CD14-positive monocyte (primary cell): ENCODE measurements at regions not wholly inside any gene's neighbourhood (a gene's known extent, or its start where the extent isn't known, plus 50 kb on each side); places are given as distances from the start of the nearest gene placed in this dataset.

ENCODE experiments used
- DNase-seq, 3 donors: peaks; one replicate each; pipeline ENCODE4 v3.0.0-alpha.2; 2011 to 2022
- H2AFZ ChIP-seq: 2 replicates; pipeline ENCODE4 v1.6.0; 2012; ENCODE audit warnings: mild to moderate bottlenecking, low read depth, low read length, inconsistent platforms; ENCODE audit not compliant: insufficient read depth, poor library complexity, severe bottlenecking
- H3K27ac ChIP-seq, 2 donors: 1 replicate in 1 of 2; 2 replicates in 1 of 2; pipeline ENCODE4 v1.5.1; 2012 to 2013; ENCODE audit warnings: low read length in 2 of 2, control low read depth in 1 of 2, inconsistent platforms in 1 of 2, low read depth in 1 of 2, mild to moderate bottlenecking in 1 of 2
- H3K27me3 ChIP-seq, 2 donors: one replicate each; pipeline versions ENCODE4 v1.6.0 to v1.6.1; 2011 to 2013; ENCODE audit warnings: low read length in 2 of 2; ENCODE audit not compliant: control insufficient read depth in 2 of 2, insufficient read depth in 2 of 2
- H3K36me3 ChIP-seq, 2 donors: replicated peaks in 1 of 2; 1 replicate in 1 of 2; 2 replicates in 1 of 2; pipeline versions ENCODE4 v1.5.1 to v1.6.1; 2012 to 2013; ENCODE audit warnings: low read length in 2 of 2, control low read depth in 1 of 2, inconsistent platforms in 1 of 2, mild to moderate bottlenecking in 1 of 2; ENCODE audit not compliant: insufficient read depth in 2 of 2, control insufficient read depth in 1 of 2
- H3K4me1 ChIP-seq, 2 donors: 1 replicate in 1 of 2; 2 replicates in 1 of 2; pipeline versions ENCODE4 v1.5.1 to v1.6.1; 2012 to 2013; ENCODE audit warnings: low read length in 2 of 2, control low read depth in 1 of 2, inconsistent platforms in 1 of 2, mild to moderate bottlenecking in 1 of 2, moderate library complexity in 1 of 2; ENCODE audit not compliant: insufficient read depth in 2 of 2, control insufficient read depth in 1 of 2
- H3K4me2 ChIP-seq: replicated peaks from 2 replicates; pipeline ENCODE3; 2012; ENCODE audit warnings: low read length, moderate library complexity, mild to moderate bottlenecking; ENCODE audit not compliant: poor library complexity, severe bottlenecking; ENCODE audit errors: extremely low read depth
- H3K4me3 ChIP-seq, 3 experiments: fragments of 200-600 bp in 1 of 3; sonication (generic) in 1 of 3; replicated peaks in 1 of 3; 1 replicate in 2 of 3; 2 replicates in 1 of 3; pipeline ENCODE4 v1.5.1; 2011 to 2013; ENCODE audit warnings: low read length in 3 of 3, mild to moderate bottlenecking in 3 of 3, control low read depth in 2 of 3, low read depth in 2 of 3, inconsistent platforms in 1 of 3, moderate library complexity in 1 of 3
- H3K79me2 ChIP-seq: 2 replicates; pipeline ENCODE4 v1.6.0; 2012; ENCODE audit warnings: mild to moderate bottlenecking, control low read depth, inconsistent platforms, low read length, moderate library complexity; ENCODE audit not compliant: insufficient read depth
- H3K9ac ChIP-seq: 2 replicates; pipeline ENCODE4 v1.6.0; 2017; ENCODE audit warnings: low read length, mild to moderate bottlenecking; ENCODE audit not compliant: insufficient read depth, poor library complexity, severe bottlenecking
- H3K9me3 ChIP-seq, 2 donors: replicated peaks in 1 of 2; 1 replicate in 1 of 2; 2 replicates in 1 of 2; pipeline versions ENCODE4 v1.5.1 to v1.6.1; 2012 to 2013; ENCODE audit warnings: low read length in 2 of 2, control low read depth in 1 of 2; ENCODE audit not compliant: control insufficient read depth in 1 of 2, insufficient read depth in 1 of 2
- H4K20me1 ChIP-seq: 2 replicates; pipeline ENCODE4 v1.6.0; 2012; ENCODE audit warnings: mild to moderate bottlenecking, low read length, control low read depth, moderate library complexity; ENCODE audit not compliant: insufficient read depth
- H3K27ac Mint-ChIP-seq, 7 donors: one replicate each; pipeline ENCODE4 v1.8.0; 2020; ENCODE audit warnings: mild to moderate bottlenecking in 7 of 7, mixed read lengths in 7 of 7, moderate library complexity in 6 of 7, inconsistent platforms in 2 of 7
- H3K27me3 Mint-ChIP-seq, 3 donors: one replicate each; pipeline ENCODE4 v1.8.0; 2021 to 2022; ENCODE audit warnings: low read depth in 3 of 3, mild to moderate bottlenecking in 3 of 3, mixed read lengths in 3 of 3, moderate library complexity in 3 of 3, inconsistent platforms in 1 of 3
- H3K36me3 Mint-ChIP-seq, 2 donors: one replicate each; pipeline ENCODE4 v1.8.0; 2020; ENCODE audit warnings: mixed read lengths in 2 of 2, inconsistent platforms in 1 of 2, mild to moderate bottlenecking in 1 of 2
- H3K4me1 Mint-ChIP-seq: one replicate; pipeline ENCODE4 v1.8.0; 2020; ENCODE audit warnings: mild to moderate bottlenecking, mixed read lengths
- H3K4me3 Mint-ChIP-seq, 2 donors: one replicate each; pipeline ENCODE4 v1.8.0; 2020; ENCODE audit warnings: mild to moderate bottlenecking in 2 of 2, mixed read lengths in 2 of 2, moderate library complexity in 1 of 2
- H3K9me3 Mint-ChIP-seq, 7 donors: one replicate each; pipeline ENCODE4 v1.8.0; 2020 to 2022; ENCODE audit warnings: mixed read lengths in 7 of 7, mild to moderate bottlenecking in 6 of 7, moderate library complexity in 6 of 7, inconsistent platforms in 2 of 7
- CTCF ChIP-seq: fragments of 200-600 bp; IDR thresholded peaks from one replicate; pipeline ENCODE4 v1.8.0; 2022; ENCODE audit warnings: antibody characterized with exemption, mild to moderate bottlenecking
- WGBS: methylation state at CpG from one replicate; pipeline ENCODE4 v1.1.5; 2013; ENCODE audit warnings: missing lambda C conversion rate; ENCODE audit not compliant: insufficient coverage; 5-methylcytosine and 5-hydroxymethylcytosine counted together
- intact Hi-C, 2 donors: fragments of 100-400 bp; cut with micrococcal nuclease; formaldehyde crosslinking; loops; one replicate each; pipeline versions ENCODE4 v1.15.0 to v1.15.1; 2023

DNA sequence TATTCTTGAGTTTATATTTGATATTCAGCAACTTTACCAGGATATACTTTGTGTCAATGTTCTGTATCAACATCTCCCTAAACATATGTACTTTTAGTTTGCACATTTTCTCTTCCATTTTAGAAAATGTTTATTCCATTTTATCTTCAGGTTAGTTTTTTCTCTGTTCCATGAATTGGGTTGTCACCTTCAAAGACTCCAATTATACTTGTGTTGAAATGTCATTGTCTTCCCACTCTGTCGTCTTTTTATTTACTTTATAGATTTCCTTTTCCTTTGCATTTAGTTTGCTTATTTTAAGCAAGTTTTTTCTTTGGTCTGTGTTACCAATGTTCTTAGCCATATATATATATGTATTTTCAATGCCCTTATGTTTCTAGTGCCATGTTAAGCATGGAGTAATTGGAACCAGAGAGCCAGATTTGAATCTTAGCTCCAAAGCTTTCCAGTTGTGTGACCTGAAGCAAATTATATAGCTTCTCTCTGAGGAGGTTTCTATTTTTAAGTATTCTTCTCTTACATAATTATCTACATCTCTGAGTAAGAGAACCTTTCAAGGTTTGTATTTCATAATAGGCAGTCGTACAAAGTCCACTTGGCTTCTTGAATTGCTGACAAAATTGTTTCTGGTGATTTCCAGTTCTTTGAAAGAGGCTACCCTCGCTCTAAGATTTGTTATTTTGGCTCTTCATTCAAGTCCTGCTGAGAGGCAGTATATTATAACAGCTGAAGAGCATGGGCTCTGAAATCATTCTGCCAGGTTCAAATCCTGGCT, 85.8 kb upstream of the DYRK2 start:
- Histone ChIP-seq H3K27me3 (no peaks in the 10 kb centered on the region), H2AFZ (no peak overlapping the region), H4K20me1 (no peaks in the 10 kb centered on the region), H3K27ac (no peak overlapping the region), H3K9ac (no peak overlapping the region), H3K36me3 (no peaks in the 10 kb centered on the region), H3K79me2 (no peaks in the 10 kb centered on the region), H3K4me2 (no peak overlapping the region), H3K4me1 (no peaks in the 10 kb centered on the region), H3K9me3 (peaks cover 10 to 15% of the 10 kb centered on the region in 2 donors), H3K4me3 (no peak overlapping the region)
- peaks cover 10 to 26% (median 18%) of the 10 kb centered on the region in 7 donors for H3K9me3 Mint-ChIP-seq
- no peak for TF ChIP-seq CTCF
- no peak for DNase-seq
- no peak overlapping the region for H3K4me3 Mint-ChIP-seq
- no peak overlapping the region for H3K27ac Mint-ChIP-seq
- H3K36me3 Mint-ChIP-seq: no peaks in the 10 kb centered on the region
- H3K27me3 Mint-ChIP-seq: peaks cover 0 to 1% (median 0%) of the 10 kb centered on the region in 3 donors
- intact Hi-C loops: no loop called here
- H3K4me1 Mint-ChIP-seq: no peaks in the 10 kb centered on the region
- WGBS: 88% methylated on average over 1 of the region's 3 CpGs

DNA sequence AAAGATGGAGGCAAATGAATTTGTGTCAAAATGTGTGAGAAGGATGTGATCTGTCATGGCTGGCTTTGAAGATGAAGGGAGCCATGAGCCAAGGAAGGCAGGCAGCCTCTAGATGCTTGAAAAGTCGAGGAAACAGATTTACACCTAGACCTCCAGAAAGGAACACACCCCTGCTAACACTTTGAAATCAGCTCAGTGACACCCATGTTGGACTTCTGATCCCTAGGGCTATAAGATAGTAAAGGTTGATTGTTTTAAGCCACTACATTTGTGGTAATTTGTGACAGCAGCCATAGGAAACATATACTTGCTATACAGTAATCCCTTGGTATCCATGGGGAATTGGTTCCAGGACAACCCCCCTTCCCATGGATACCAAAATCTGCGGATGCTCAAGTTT, 80.5 kb upstream of the DYRK2 start:
- Mint-ChIP-seq H3K4me3 (no peak overlapping the region), H3K27me3 (peaks cover 0 to 3% (median 0%) of the 10 kb centered on the region in 3 donors), H3K27ac (no peak overlapping the region), H3K4me1 (no peaks in the 10 kb centered on the region), H3K9me3 (peaks cover 0 to 12% (median 3%) of the 10 kb centered on the region in 7 donors), H3K36me3 (no peaks in the 10 kb centered on the region)
- no peak overlapping the region for H3K27ac ChIP-seq
- DNase-seq: no peak
- H3K9ac ChIP-seq: no peak overlapping the region
- peaks cover 2 to 4% of the 10 kb centered on the region in 2 donors for H3K9me3 ChIP-seq
- no peaks in the 10 kb centered on the region for H4K20me1 ChIP-seq
- no peaks in the 10 kb centered on the region for H3K4me1 ChIP-seq
- no peaks in the 10 kb centered on the region for H3K36me3 ChIP-seq
- H3K4me2 ChIP-seq: no peak overlapping the region
- intact Hi-C loops: no loop called here
- no peaks in the 10 kb centered on the region for H3K79me2 ChIP-seq
- H3K4me3 ChIP-seq: no peak overlapping the region
- no CpG with 5 or more reads among the region's 2 CpGs for WGBS
- H2AFZ ChIP-seq: no peak overlapping the region
- H3K27me3 ChIP-seq: no peaks in the 10 kb centered on the region
- TF ChIP-seq CTCF: no peak
